Small intestine (tissue), 7 donors: ENCODE measurements at regions not wholly inside any gene's neighbourhood (a gene's known extent, or its start where the extent isn't known, plus 50 kb on each side); places are given as distances from the start of the nearest gene placed in this dataset.

Source experiments
- DNase-seq, 2 donors: peaks; one replicate each; pipeline versions ENCODE4 v3.0.0 to v3.0.0-alpha.2; 2013
- FAIRE-seq: peaks from 2 replicates; lab custom pipeline; 2012; peaks lifted over from hg19 to GRCh38; lab: Jason Lieb, UNC
- H3K27ac ChIP-seq, 3 donors: one replicate each; pipeline ENCODE4 v1.5.1; 2013; ENCODE audit warnings: low read length in 2 of 3, mild to moderate bottlenecking in 2 of 3, control low read depth in 1 of 3, inconsistent platforms in 1 of 3, low read depth in 1 of 3, moderate library complexity in 1 of 3
- H3K27me3 ChIP-seq, 3 donors: one replicate each; pipeline ENCODE4 v1.6.1; 2013; ENCODE audit warnings: low read length in 3 of 3, inconsistent platforms in 1 of 3; ENCODE audit not compliant: control insufficient read depth in 3 of 3, insufficient read depth in 3 of 3
- H3K36me3 ChIP-seq, 3 donors: one replicate each; pipeline ENCODE4 v1.6.1; 2013; ENCODE audit warnings: low read length in 3 of 3, inconsistent platforms in 1 of 3, low read depth in 1 of 3, mild to moderate bottlenecking in 1 of 3, moderate library complexity in 1 of 3; ENCODE audit not compliant: control insufficient read depth in 3 of 3, insufficient read depth in 2 of 3
- H3K4me1 ChIP-seq, 3 donors: one replicate each; pipeline ENCODE4 v1.6.1; 2013; ENCODE audit warnings: low read length in 2 of 3, inconsistent platforms in 1 of 3, low read depth in 1 of 3, mild to moderate bottlenecking in 1 of 3, moderate library complexity in 1 of 3; ENCODE audit not compliant: control insufficient read depth in 3 of 3, insufficient read depth in 2 of 3
- H3K4me3 ChIP-seq, 3 donors: one replicate each; pipeline ENCODE4 v1.5.1; 2013; ENCODE audit warnings: low read length in 3 of 3, control low read depth in 1 of 3, inconsistent platforms in 1 of 3, low read depth in 1 of 3, mild to moderate bottlenecking in 1 of 3, moderate library complexity in 1 of 3
- H3K9me3 ChIP-seq, 2 donors: one replicate each; pipeline ENCODE4 v1.6.1; 2013; ENCODE audit warnings: low read depth in 1 of 2, low read length in 1 of 2; ENCODE audit not compliant: control insufficient read depth in 2 of 2, insufficient read depth in 1 of 2
- WGBS, 3 donors: extraction: QIAGEN DNeasy Blood & Tissue Kit; methylation state at CpG; one replicate each; pipeline ENCODE4 v1.1.7; 2013; 5-methylcytosine and 5-hydroxymethylcytosine counted together
- donor health status: healthy with polysubstance abuse.
- donor health status: control.
- donor health status: control.
- donor health status: Bipolar disorder and iron deficiency.
- donor health status: healthy.

DNA sequence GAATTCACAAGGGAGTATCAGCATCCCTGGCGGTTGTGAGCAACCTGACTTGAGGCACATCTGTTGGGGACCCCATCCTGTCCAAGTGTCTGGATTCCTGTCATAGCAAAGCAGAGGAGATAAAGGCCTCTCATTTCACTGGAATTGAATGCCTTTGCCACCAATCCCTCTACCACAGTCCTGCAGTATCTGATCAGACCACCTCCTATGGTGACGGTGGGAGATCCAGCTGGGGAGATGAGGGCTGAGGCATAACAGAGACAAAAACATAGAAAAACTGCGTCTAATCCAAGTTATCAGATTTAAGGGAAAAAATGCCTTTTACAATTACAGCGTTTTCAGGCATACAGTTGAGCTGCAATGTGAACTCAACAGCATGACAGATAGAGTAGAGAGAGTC, 160.7 kb upstream of the TRPC7 start:
- no peak for DNase-seq
- WGBS, 3 donors, result 68 to 78% (median 75%) methylated on average over 4 of the region's 4 CpGs
- Histone ChIP-seq H3K4me1 (no peaks in the 10 kb centered on the region), H3K27me3 (no peaks in the 10 kb centered on the region), H3K4me3 (no peak overlapping the region), H3K9me3 (no peaks in the 10 kb centered on the region), H3K36me3 (no peaks in the 10 kb centered on the region), H3K27ac (no peak overlapping the region)
- FAIRE-seq, result no peak

DNA sequence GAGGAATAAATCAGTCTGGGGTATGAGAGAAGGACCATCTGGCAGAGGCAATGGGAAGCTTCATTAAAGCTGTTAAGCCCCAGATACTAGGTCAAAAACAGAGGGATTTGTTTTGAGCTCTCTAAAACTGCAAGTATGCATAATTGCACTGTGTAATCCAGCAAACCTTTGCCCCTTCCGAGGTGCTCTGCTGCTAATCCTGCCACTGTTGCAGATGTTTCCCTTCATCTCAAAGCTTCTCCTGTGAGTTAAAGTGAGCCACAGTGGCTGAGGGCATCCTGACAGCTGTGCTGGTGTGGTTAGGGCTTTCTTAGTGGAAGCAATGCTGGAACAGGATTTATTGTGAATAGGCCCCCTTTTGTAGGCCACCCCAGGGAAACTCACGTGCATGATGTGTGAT, 160.3 kb upstream of the TRPC7 start:
- no peaks in the 10 kb centered on the region for H3K36me3 ChIP-seq
- no peak for DNase-seq
- no peak overlapping the region for H3K27ac ChIP-seq
- no peaks in the 10 kb centered on the region for H3K4me1 ChIP-seq
- H3K4me3 ChIP-seq, result no peak overlapping the region
- FAIRE-seq, result no peak
- no peaks in the 10 kb centered on the region for H3K27me3 ChIP-seq
- 31 to 42% (median 36%) methylated on average over 2 of the region's 2 CpGs for WGBS, 3 donors
- H3K9me3 ChIP-seq, result no peaks in the 10 kb centered on the region

GRCh38 chr5:136522217-136522956, 157.0 kb upstream of the TRPC7 start:
- WGBS, 3 donors, result 40 to 61% (median 50%) methylated on average over 3 of the region's 3 CpGs
- no peak for DNase-seq
- no peak for FAIRE-seq
- H3K36me3 ChIP-seq, result no peaks in the 10 kb centered on the region
- H3K4me3 ChIP-seq, result no peak overlapping the region
- H3K27me3 ChIP-seq, result no peaks in the 10 kb centered on the region
- no peak overlapping the region for H3K27ac ChIP-seq
- no peaks in the 10 kb centered on the region for H3K4me1 ChIP-seq
- H3K9me3 ChIP-seq, result no peaks in the 10 kb centered on the region

- H3K9me3 ChIP-seq, result no peaks in the 10 kb centered on the region
- H3K36me3 ChIP-seq, result no peaks in the 10 kb centered on the region
- DNase-seq, result no peak
- no peak overlapping the region for H3K27ac ChIP-seq
- no peaks in the 10 kb centered on the region for H3K27me3 ChIP-seq
- no peak for FAIRE-seq
- no peaks in the 10 kb centered on the region for H3K4me1 ChIP-seq
- H3K4me3 ChIP-seq, result no peak overlapping the region
These were observed 156.4 kb upstream of the TRPC7 start for GRCh38 chr5:136521696-136522095.

GRCh38 chr5:136518814-136519213, 153.5 kb upstream of the TRPC7 start:
- Histone ChIP-seq H3K27ac (no peak overlapping the region), H3K4me1 (no peaks in the 10 kb centered on the region), H3K36me3 (no peaks in the 10 kb centered on the region), H3K4me3 (no peak overlapping the region), H3K9me3 (no peaks in the 10 kb centered on the region), H3K27me3 (no peaks in the 10 kb centered on the region)
- DNase-seq (no peak), FAIRE-seq (no peak)
- 59 to 65% (median 59%) methylated on average over 3 of the region's 3 CpGs for WGBS, 3 donors

- 77 to 90% (median 86%) methylated on average over 1 of the region's 1 CpG for WGBS, 3 donors
These were observed 152.8 kb upstream of the TRPC7 start for GRCh38 chr5:136518174-136518573.

GRCh38 chr5:136517755-136518154, 152.4 kb upstream of the TRPC7 start:
- H3K27me3 ChIP-seq, result no peaks in the 10 kb centered on the region
- H3K4me3 ChIP-seq, result no peak overlapping the region
- FAIRE-seq (no peak), DNase-seq (no peak)
- no peaks in the 10 kb centered on the region for H3K4me1 ChIP-seq
- no peak overlapping the region for H3K27ac ChIP-seq
- no peaks in the 10 kb centered on the region for H3K9me3 ChIP-seq
- 12 to 52% (median 15%) methylated on average over 1 of the region's 1 CpG for WGBS, 3 donors
- H3K36me3 ChIP-seq, result no peaks in the 10 kb centered on the region

More at GRCh38 chr5:136518174-136518573, 152.8 kb upstream of the TRPC7 start:
- DNase-seq (no peak), FAIRE-seq (no peak)
- Histone ChIP-seq H3K4me1 (no peaks in the 10 kb centered on the region), H3K27ac (no peak overlapping the region), H3K36me3 (no peaks in the 10 kb centered on the region), H3K4me3 (no peak overlapping the region), H3K9me3 (no peaks in the 10 kb centered on the region), H3K27me3 (no peaks in the 10 kb centered on the region)

DNA sequence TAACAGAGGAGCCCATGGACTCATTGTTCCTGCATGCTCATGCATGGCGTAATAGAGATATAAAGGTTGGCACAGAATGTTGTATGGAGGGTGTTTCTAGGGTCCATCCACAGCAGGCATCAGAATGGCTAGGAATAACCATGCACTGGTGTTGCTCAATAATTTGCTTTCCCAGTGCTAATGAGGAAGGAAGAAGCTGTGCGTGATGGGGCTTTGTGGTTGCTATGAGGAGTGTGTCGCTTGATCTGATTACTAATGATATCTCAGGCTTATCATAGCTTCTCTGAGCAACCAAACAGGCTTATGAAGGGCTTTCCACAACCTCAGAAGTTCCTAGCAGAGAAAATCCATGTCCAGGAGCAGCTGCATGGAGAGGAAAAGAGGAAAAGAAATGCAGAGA, 151.3 kb upstream of the TRPC7 start:
- Histone ChIP-seq H3K36me3 (no peaks in the 10 kb centered on the region), H3K9me3 (no peaks in the 10 kb centered on the region), H3K4me1 (no peaks in the 10 kb centered on the region), H3K27me3 (no peaks in the 10 kb centered on the region), H3K27ac (no peak overlapping the region), H3K4me3 (no peak overlapping the region)
- FAIRE-seq, result no peak
- 35 to 61% (median 40%) methylated on average over 3 of the region's 3 CpGs for WGBS, 3 donors
- DNase-seq, result no peak

DNA sequence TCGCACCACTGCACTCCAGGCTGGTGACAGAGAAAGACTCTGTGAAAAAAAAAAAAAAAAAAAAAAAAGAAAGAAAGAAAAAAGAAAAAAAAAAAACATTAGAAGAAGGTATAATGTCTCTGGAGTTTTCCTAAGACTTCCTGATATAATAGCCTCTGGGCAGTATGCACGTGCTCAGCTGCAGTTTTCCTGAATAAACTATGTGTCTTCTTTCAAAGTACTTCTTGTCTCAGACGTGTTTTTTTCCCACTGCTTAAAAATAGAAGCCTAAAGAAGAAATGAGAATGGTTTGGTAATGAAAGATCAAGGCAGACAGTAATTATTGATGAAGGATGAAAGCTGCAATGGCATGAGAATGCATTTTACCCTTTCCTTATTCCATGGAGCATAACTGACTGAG, 148.1 kb upstream of the TRPC7 start:
- Histone ChIP-seq H3K4me1 (no peaks in the 10 kb centered on the region), H3K36me3 (no peaks in the 10 kb centered on the region), H3K27ac (no peak overlapping the region), H3K9me3 (no peaks in the 10 kb centered on the region), H3K27me3 (no peaks in the 10 kb centered on the region), H3K4me3 (no peak overlapping the region)
- FAIRE-seq (no peak), DNase-seq (no peak)
- 59 to 67% (median 63%) methylated on average over 3 of the region's 3 CpGs for WGBS, 3 donors
